Natural killer cell (primary cell): ENCODE measurements at regions not wholly inside any gene's neighbourhood (a gene's known extent, or its start where the extent isn't known, plus 50 kb on each side); places are given as distances from the start of the nearest gene placed in this dataset.

Source experiments
- ATAC-seq, 3 donors: fragments of 150-1000 bp in 2 of 3; fragments of 200-7000 bp in 1 of 3; cut with Tn5 transposase; 1 replicate in 1 of 3; 2 replicates in 2 of 3; pipeline ENCODE4 v1.10.0; 2021; ENCODE audit warnings: mild to moderate bottlenecking in 2 of 3, moderate library complexity in 2 of 3
- DNase-seq, 2 donors: peaks; one replicate each; pipeline versions ENCODE4 v3.0.0 to v3.0.0-alpha.2; 2013 to 2021; ENCODE audit warnings: mixed read lengths in 1 of 2
- H3K27ac ChIP-seq: one replicate; pipeline ENCODE4 v1.5.1; 2013; ENCODE audit warnings: mild to moderate bottlenecking, low read length
- H3K27me3 ChIP-seq: one replicate; pipeline ENCODE4 v1.6.1; 2013; ENCODE audit warnings: low read length; ENCODE audit not compliant: control insufficient read depth, insufficient read depth
- H3K36me3 ChIP-seq: one replicate; pipeline ENCODE4 v1.6.1; 2013; ENCODE audit warnings: low read length; ENCODE audit not compliant: control insufficient read depth, insufficient read depth
- H3K4me1 ChIP-seq: one replicate; pipeline ENCODE4 v1.6.1; 2013; ENCODE audit warnings: low read length; ENCODE audit not compliant: control insufficient read depth, insufficient read depth
- H3K4me3 ChIP-seq: one replicate; pipeline ENCODE4 v1.5.1; 2013; ENCODE audit warnings: low read length
- H3K9me3 ChIP-seq: one replicate; pipeline ENCODE4 v1.6.1; 2013; ENCODE audit warnings: low read length; ENCODE audit not compliant: control insufficient read depth, insufficient read depth
- H3K27ac Mint-ChIP-seq, 2 donors: one replicate each; pipeline ENCODE4 v1.8.0; 2022; ENCODE audit warnings: mild to moderate bottlenecking in 2 of 2, mixed read lengths in 2 of 2, moderate library complexity in 1 of 2
- H3K27me3 Mint-ChIP-seq, 2 donors: one replicate each; pipeline ENCODE4 v1.8.0; 2022; ENCODE audit warnings: low read depth in 2 of 2, mixed read lengths in 2 of 2
- H3K36me3 Mint-ChIP-seq: one replicate; pipeline ENCODE4 v1.8.0; 2022; ENCODE audit warnings: mixed read lengths
- H3K4me1 Mint-ChIP-seq, 2 donors: one replicate each; pipeline ENCODE4 v1.8.0; 2022; ENCODE audit warnings: mixed read lengths in 2 of 2
- H3K4me3 Mint-ChIP-seq: one replicate; pipeline ENCODE4 v1.8.0; 2022; ENCODE audit warnings: mild to moderate bottlenecking, moderate library complexity, mixed read lengths
- H3K9me3 Mint-ChIP-seq, 2 donors: one replicate each; pipeline ENCODE4 v1.8.0; 2022; ENCODE audit warnings: mixed read lengths in 2 of 2
- WGBS: methylation state at CpG from one replicate; pipeline ENCODE4 v1.1.7; 2013; ENCODE audit warnings: missing lambda C conversion rate; ENCODE audit not compliant: insufficient coverage; 5-methylcytosine and 5-hydroxymethylcytosine counted together
- intact Hi-C: fragments of 100-400 bp; cut with micrococcal nuclease; formaldehyde crosslinking; loops from one replicate; pipeline ENCODE4 v1.14.2; 2022
- TF ChIP-seq, protein P1 (sequence below): fragments of 200-600 bp; IDR thresholded peaks from one replicate; pipeline ENCODE4 v1.8.0; 2022; ENCODE audit warnings: antibody characterized with exemption

GRCh38 chr11:134789104-134789503 is 377.1 kb upstream of the B3GAT1 start:
- no peaks in the 10 kb centered on the region for H3K9me3 ChIP-seq
- H3K27ac Mint-ChIP-seq = no peak overlapping the region
- H3K4me3 ChIP-seq = no peak overlapping the region
- WGBS = 91% methylated on average over 10 of the region's 10 CpGs
- H3K4me1 Mint-ChIP-seq = no peaks in the 10 kb centered on the region
- H3K27me3 Mint-ChIP-seq = peaks cover 10 to 22% of the 10 kb centered on the region in 2 donors
- H3K4me1 ChIP-seq = no peaks in the 10 kb centered on the region
- intact Hi-C loops = no loop called here
- H3K36me3 ChIP-seq = no peaks in the 10 kb centered on the region
- ATAC-seq (no peak), DNase-seq (no peak)
- no peak overlapping the region for H3K27ac ChIP-seq
- no peaks in the 10 kb centered on the region for H3K27me3 ChIP-seq
- no peak overlapping the region for H3K4me3 Mint-ChIP-seq
- H3K9me3 Mint-ChIP-seq = no peaks in the 10 kb centered on the region
- TF ChIP-seq, protein P1, sequence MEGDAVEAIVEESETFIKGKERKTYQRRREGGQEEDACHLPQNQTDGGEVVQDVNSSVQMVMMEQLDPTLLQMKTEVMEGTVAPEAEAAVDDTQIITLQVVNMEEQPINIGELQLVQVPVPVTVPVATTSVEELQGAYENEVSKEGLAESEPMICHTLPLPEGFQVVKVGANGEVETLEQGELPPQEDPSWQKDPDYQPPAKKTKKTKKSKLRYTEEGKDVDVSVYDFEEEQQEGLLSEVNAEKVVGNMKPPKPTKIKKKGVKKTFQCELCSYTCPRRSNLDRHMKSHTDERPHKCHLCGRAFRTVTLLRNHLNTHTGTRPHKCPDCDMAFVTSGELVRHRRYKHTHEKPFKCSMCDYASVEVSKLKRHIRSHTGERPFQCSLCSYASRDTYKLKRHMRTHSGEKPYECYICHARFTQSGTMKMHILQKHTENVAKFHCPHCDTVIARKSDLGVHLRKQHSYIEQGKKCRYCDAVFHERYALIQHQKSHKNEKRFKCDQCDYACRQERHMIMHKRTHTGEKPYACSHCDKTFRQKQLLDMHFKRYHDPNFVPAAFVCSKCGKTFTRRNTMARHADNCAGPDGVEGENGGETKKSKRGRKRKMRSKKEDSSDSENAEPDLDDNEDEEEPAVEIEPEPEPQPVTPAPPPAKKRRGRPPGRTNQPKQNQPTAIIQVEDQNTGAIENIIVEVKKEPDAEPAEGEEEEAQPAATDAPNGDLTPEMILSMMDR = no peak
- no peaks in the 10 kb centered on the region for H3K36me3 Mint-ChIP-seq

- no peaks in the 10 kb centered on the region for H3K4me1 ChIP-seq
- H3K36me3 ChIP-seq = no peaks in the 10 kb centered on the region
- WGBS = 91% methylated on average over 4 of the region's 6 CpGs
- no peak overlapping the region for H3K4me3 Mint-ChIP-seq
- H3K27ac ChIP-seq = no peak overlapping the region
- no peak overlapping the region for H3K4me3 ChIP-seq
- H3K27ac Mint-ChIP-seq = no peak overlapping the region
- H3K9me3 Mint-ChIP-seq = no peaks in the 10 kb centered on the region
- H3K9me3 ChIP-seq = no peaks in the 10 kb centered on the region
- intact Hi-C loops = no loop called here
- ATAC-seq (no peak), DNase-seq (no peak)
- TF ChIP-seq, protein P1 = no peak
- no peaks in the 10 kb centered on the region for H3K4me1 Mint-ChIP-seq
- peaks cover 17 to 30% of the 10 kb centered on the region in 2 donors for H3K27me3 Mint-ChIP-seq
- H3K36me3 Mint-ChIP-seq = no peaks in the 10 kb centered on the region
- H3K27me3 ChIP-seq = peaks cover 5% of the 10 kb centered on the region
These were observed 374.6 kb upstream of the B3GAT1 start for GRCh38 chr11:134786636-134787035.

DNA sequence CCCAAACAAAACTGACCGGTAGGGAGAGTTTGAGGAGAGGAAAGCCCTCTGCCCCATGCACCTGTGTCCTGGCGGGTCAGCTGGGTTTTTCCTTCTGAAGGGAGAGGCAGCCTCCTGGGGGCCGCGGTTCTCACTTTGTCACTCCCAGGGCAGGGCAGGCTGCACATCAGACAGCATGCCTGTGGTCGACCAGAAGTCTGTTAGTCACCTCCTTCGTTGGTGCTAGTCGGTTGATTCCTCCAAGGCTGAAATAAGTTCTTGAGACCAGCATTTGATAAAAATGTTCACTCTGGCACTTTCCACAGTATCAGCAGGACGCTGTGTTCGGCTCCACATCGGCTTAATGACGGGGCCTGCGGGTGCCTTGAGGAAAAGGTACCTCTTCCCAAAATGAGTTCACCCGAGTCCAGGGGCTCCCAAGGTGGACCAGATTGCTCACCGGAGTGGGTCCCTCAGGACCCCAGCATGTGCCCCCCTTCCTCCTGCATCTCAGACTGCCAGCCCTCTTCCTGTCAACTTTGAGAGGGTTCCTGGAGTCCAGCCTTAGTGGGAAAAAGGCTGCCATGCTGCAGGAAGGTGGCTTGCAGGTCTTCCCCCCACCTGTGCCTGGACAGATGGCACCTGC is 373.7 kb upstream of the B3GAT1 start:
- no peaks in the 10 kb centered on the region for H3K36me3 Mint-ChIP-seq
- Histone ChIP-seq H3K4me1 (no peaks in the 10 kb centered on the region), H3K36me3 (no peaks in the 10 kb centered on the region), H3K4me3 (no peak overlapping the region), H3K27ac (no peak overlapping the region), H3K9me3 (no peaks in the 10 kb centered on the region), H3K27me3 (peaks cover 5% of the 10 kb centered on the region)
- H3K4me3 Mint-ChIP-seq = no peak overlapping the region
- no peaks in the 10 kb centered on the region for H3K9me3 Mint-ChIP-seq
- DNase-seq (no peak), ATAC-seq (no peak)
- H3K27ac Mint-ChIP-seq = no peak overlapping the region
- H3K27me3 Mint-ChIP-seq = peaks cover 19 to 38% of the 10 kb centered on the region in 2 donors
- TF ChIP-seq, protein P1 = no peak
- H3K4me1 Mint-ChIP-seq = no peaks in the 10 kb centered on the region
- intact Hi-C loops = no loop called here
- WGBS = 84% methylated on average over 14 of the region's 14 CpGs

GRCh38 chr11:134785059-134785458 is 373.0 kb upstream of the B3GAT1 start:
- 92% methylated on average over 5 of the region's 5 CpGs for WGBS
- H3K9me3 Mint-ChIP-seq = no peaks in the 10 kb centered on the region
- Histone ChIP-seq H3K4me3 (no peak overlapping the region), H3K4me1 (no peaks in the 10 kb centered on the region), H3K27me3 (peaks cover 5% of the 10 kb centered on the region), H3K36me3 (no peaks in the 10 kb centered on the region), H3K27ac (no peak overlapping the region), H3K9me3 (no peaks in the 10 kb centered on the region)
- H3K4me1 Mint-ChIP-seq = no peaks in the 10 kb centered on the region
- no peaks in the 10 kb centered on the region for H3K36me3 Mint-ChIP-seq
- TF ChIP-seq, protein P1 = no peak
- no peak overlapping the region for H3K4me3 Mint-ChIP-seq
- peaks cover 23 to 35% of the 10 kb centered on the region in 2 donors for H3K27me3 Mint-ChIP-seq
- no peak overlapping the region for H3K27ac Mint-ChIP-seq
- intact Hi-C loops = no loop called here
- DNase-seq (no peak), ATAC-seq (no peak)
